H1 (cell line): ENCODE measurements at regions not wholly inside any gene's neighbourhood (a gene's known extent, or its start where the extent isn't known, plus 50 kb on each side); places are given as distances from the start of the nearest gene placed in this dataset.

Experiments used
- CTCF ChIP-seq, 3 experiments: IDR thresholded peaks; 1 replicate in 2 of 3; 2 replicates in 1 of 3; pipeline versions ENCODE4 v1.5.1 to v1.6.1; 2011; ENCODE audit warnings: low read length in 3 of 3, mild to moderate bottlenecking in 3 of 3, inconsistent platforms in 2 of 3, low read depth in 1 of 3, moderate library complexity in 1 of 3; ENCODE audit not compliant: insufficient read depth in 1 of 3; ENCODE audit errors: control extremely low read depth in 1 of 3
- GTF2F1 ChIP-seq: IDR thresholded peaks from 2 replicates; pipeline ENCODE4 v1.6.1; 2012; ENCODE audit warnings: low read depth, low read length, improper control_type of control experiment, borderline replicate concordance
- POLR2A ChIP-seq, 2 experiments: IDR thresholded peaks; 1 replicate in 1 of 2; 2 replicates in 1 of 2; pipeline ENCODE4 v1.6.1; 2011; ENCODE audit warnings: low read depth in 2 of 2, low read length in 2 of 2, mild to moderate bottlenecking in 2 of 2; ENCODE audit errors: control extremely low read depth in 1 of 2
- POLR2AphosphoS5 ChIP-seq: IDR thresholded peaks from 2 replicates; pipeline ENCODE4 v1.6.1; 2011; ENCODE audit warnings: low read depth, low read length
- RAD21 ChIP-seq, 2 experiments: IDR thresholded peaks in 1 of 2; conservative IDR thresholded peaks in 1 of 2; 2 replicates each; pipeline ENCODE4 v1.6.1; 2011; ENCODE audit warnings: low read depth in 2 of 2, low read length in 2 of 2, improper control_type of control experiment in 1 of 2, inconsistent platforms in 1 of 2, mild to moderate bottlenecking in 1 of 2, moderate library complexity in 1 of 2
- SIN3A ChIP-seq, 2 experiments: IDR thresholded peaks in 1 of 2; conservative IDR thresholded peaks in 1 of 2; 2 replicates each; pipeline ENCODE4 v1.6.1; 2011 to 2012; ENCODE audit warnings: low read length in 2 of 2, improper control_type of control experiment in 1 of 2, low read depth in 1 of 2, mild to moderate bottlenecking in 1 of 2
- TAF1 ChIP-seq: IDR thresholded peaks from 2 replicates; pipeline ENCODE4 v1.6.1; 2011; ENCODE audit warnings: mild to moderate bottlenecking, low read depth, low read length
- TEAD4 ChIP-seq: IDR thresholded peaks from 2 replicates; pipeline ENCODE4 v1.6.1; 2012; ENCODE audit warnings: low read depth, low read length, inconsistent platforms, mixed read lengths

GRCh38 chr11:38927993-38928392 is 2330.0 kb upstream of the RAG2 start:
- TF ChIP-seq CTCF (IDR thresholded peaks at IDR 0.05; ENCODE audit: control extremely low read depth in 1 of 3, insufficient read depth in 1 of 3, low read depth in 1 of 3, low read length in 3 of 3) (no peak), POLR2A (IDR thresholded peaks at IDR 0.05; ENCODE audit: control extremely low read depth in 1 of 2, low read depth in 2 of 2, low read length in 2 of 2) (no peak), POLR2AphosphoS5 (no peak), TAF1 (no peak), TEAD4 (no peak), SIN3A (conservative IDR thresholded peaks at IDR 0.05 in 1 of 2, IDR thresholded peaks at IDR 0.05 in 1 of 2; ENCODE audit: low read depth in 1 of 2, low read length in 2 of 2) (no peak), GTF2F1 (no peak), RAD21 (IDR thresholded peaks at IDR 0.05 in 1 of 2, conservative IDR thresholded peaks at IDR 0.05 in 1 of 2; ENCODE audit: low read depth in 2 of 2, low read length in 2 of 2) (no peak)
